Vagina (tissue), 2 donors: ENCODE measurements at regions not wholly inside any gene's neighbourhood (a gene's known extent, or its start where the extent isn't known, plus 50 kb on each side); places are given as distances from the start of the nearest gene placed in this dataset.

Experiments used
- DNase-seq, 2 donors: peaks; one replicate each; pipeline ENCODE4 v3.0.0-alpha.2; 2017; ENCODE audit errors: extremely low spot score in 2 of 2
- H3K27ac ChIP-seq: fragments of 200-600 bp; sonication (generic); one replicate; pipeline ENCODE4 v1.5.1; 2019
- H3K27me3 ChIP-seq: fragments of 200-600 bp; sonication (generic); one replicate; pipeline ENCODE4 v1.5.1; 2019
- H3K36me3 ChIP-seq, 2 donors: fragments of 200-600 bp; sonication (generic); one replicate each; pipeline ENCODE4 v1.5.1; 2017 to 2019
- H3K4me1 ChIP-seq: fragments of 200-600 bp; sonication (generic); one replicate; pipeline ENCODE4 v1.5.1; 2019
- H3K4me3 ChIP-seq, 2 donors: fragments of 200-600 bp; sonication (generic); 1 replicate in 1 of 2; 2 replicates in 1 of 2; pipeline ENCODE4 v1.5.1; 2016 to 2019
- H3K9me3 ChIP-seq: fragments of 200-600 bp; sonication (generic); one replicate; pipeline ENCODE4 v1.5.1; 2019
- CTCF ChIP-seq, 3 experiments: fragments of 450-650 bp in 2 of 3; fragments of 200-600 bp in 1 of 3; sonication (generic) in 1 of 3; IDR thresholded peaks; one replicate each; pipeline ENCODE4 v1.5.1; 2017 to 2019; ENCODE audit warnings: antibody characterized with exemption in 3 of 3, mild to moderate bottlenecking in 2 of 3, moderate library complexity in 2 of 3
- POLR2A ChIP-seq, 2 donors: fragments of 450-650 bp; IDR thresholded peaks; one replicate each; pipeline ENCODE4 v1.6.1; 2017; ENCODE audit warnings: antibody characterized with exemption in 2 of 2, mild to moderate bottlenecking in 2 of 2, moderate library complexity in 2 of 2
- POLR2AphosphoS5 ChIP-seq, 2 donors: sonication (generic); formaldehyde crosslinking; IDR thresholded peaks; one replicate each; pipeline ENCODE4 v1.9.0; 2017; ENCODE audit warnings: antibody characterized with exemption in 2 of 2, mild to moderate bottlenecking in 2 of 2, low read depth in 1 of 2; ENCODE audit not compliant: insufficient read depth in 1 of 2
- intact Hi-C: fragments of 100-400 bp; cut with DNase I; formaldehyde crosslinking; loops from one replicate; pipeline ENCODE4 v1.15.1; 2023

GRCh38 chr6:167467282-167467681, 142.4 kb downstream of the TTLL2 start:
- intact Hi-C loops = no loop called here
- H3K27ac ChIP-seq = no peak overlapping the region
- no peaks in the 10 kb centered on the region for H3K27me3 ChIP-seq
- no peaks in the 10 kb centered on the region for H3K36me3 ChIP-seq
- H3K9me3 ChIP-seq = no peaks in the 10 kb centered on the region
- no peak for TF ChIP-seq POLR2A (IDR thresholded peaks at IDR 0.05)
- TF ChIP-seq POLR2AphosphoS5 (IDR thresholded peaks at IDR 0.05; ENCODE audit: insufficient read depth in 1 of 2, low read depth in 1 of 2) = no peak
- no peak for TF ChIP-seq CTCF (IDR thresholded peaks at IDR 0.05)
- H3K4me3 ChIP-seq = no peak overlapping the region
- no peak for DNase-seq
- H3K4me1 ChIP-seq = no peaks in the 10 kb centered on the region

DNA sequence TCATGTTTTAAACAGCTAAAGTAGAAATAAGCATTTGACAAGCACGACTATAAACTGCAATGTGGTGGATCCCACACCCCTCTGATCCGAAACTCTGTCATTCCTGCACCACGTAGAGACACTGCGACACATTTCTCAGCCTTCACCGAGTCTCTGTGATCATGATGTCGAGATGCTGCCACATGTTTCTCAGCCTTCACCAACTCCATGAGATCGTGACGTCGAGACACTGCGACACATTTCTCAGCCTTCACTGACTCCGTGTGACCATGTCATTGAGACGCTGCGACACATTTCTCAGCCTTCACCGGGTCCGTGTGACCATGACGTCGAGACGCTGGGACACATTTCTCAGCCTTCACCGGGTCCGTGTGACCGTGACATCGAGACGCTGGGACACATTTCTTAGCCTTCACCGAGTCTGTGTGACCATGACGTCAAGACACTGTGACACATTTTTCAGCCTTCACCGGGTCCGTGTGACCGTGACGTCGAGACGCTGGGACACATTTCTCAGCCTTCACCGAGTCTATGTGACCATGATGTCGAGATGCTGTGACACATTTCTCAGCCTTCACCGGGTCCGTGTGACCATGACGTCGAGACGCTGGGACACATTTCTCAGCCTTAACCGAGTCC, 143.0 kb downstream of the TTLL2 start:
- H3K27me3 ChIP-seq = no peaks in the 10 kb centered on the region
- DNase-seq = no peak
- no peak overlapping the region for H3K4me3 ChIP-seq
- TF ChIP-seq POLR2A (IDR thresholded peaks at IDR 0.05) = no peak
- TF ChIP-seq CTCF (IDR thresholded peaks at IDR 0.05) = no peak
- no peak for TF ChIP-seq POLR2AphosphoS5 (IDR thresholded peaks at IDR 0.05; ENCODE audit: insufficient read depth in 1 of 2, low read depth in 1 of 2)
- H3K9me3 ChIP-seq = no peaks in the 10 kb centered on the region
- H3K4me1 ChIP-seq = no peaks in the 10 kb centered on the region
- no peaks in the 10 kb centered on the region for H3K36me3 ChIP-seq
- intact Hi-C loops = no loop called here
- H3K27ac ChIP-seq = no peak overlapping the region

DNA sequence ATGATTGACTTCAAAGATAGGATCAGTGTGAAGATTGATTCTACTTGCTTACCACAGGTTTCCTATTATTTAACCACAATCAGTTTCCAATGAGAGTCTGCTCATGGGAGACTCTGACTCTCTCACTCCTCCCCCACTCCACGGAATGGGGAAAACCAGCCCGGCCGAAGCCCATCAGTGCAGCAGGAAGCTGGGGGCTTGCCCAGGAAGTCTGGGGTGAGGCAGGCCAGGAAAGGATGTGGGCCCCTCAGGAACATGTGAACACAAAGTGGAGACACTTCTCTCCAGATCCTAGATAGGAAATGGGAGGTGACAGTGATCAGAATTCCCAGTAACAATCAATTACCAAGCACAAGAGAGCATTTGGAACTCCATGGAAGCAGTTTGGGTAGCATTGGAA, 144.2 kb downstream of the TTLL2 start:
- Histone ChIP-seq H3K36me3 (no peaks in the 10 kb centered on the region), H3K27me3 (no peaks in the 10 kb centered on the region), H3K27ac (no peak overlapping the region), H3K4me3 (no peak overlapping the region), H3K4me1 (no peaks in the 10 kb centered on the region), H3K9me3 (no peaks in the 10 kb centered on the region)
- no peak for DNase-seq
- no peak for TF ChIP-seq CTCF (IDR thresholded peaks at IDR 0.05)
- no peak for TF ChIP-seq POLR2A (IDR thresholded peaks at IDR 0.05)
- no peak for TF ChIP-seq POLR2AphosphoS5 (IDR thresholded peaks at IDR 0.05; ENCODE audit: insufficient read depth in 1 of 2, low read depth in 1 of 2)
- intact Hi-C loops = no loop called here

GRCh38 chr6:167469672-167470071, 144.8 kb downstream of the TTLL2 start:
- Histone ChIP-seq H3K27ac (no peak overlapping the region), H3K9me3 (no peaks in the 10 kb centered on the region), H3K27me3 (no peaks in the 10 kb centered on the region), H3K4me3 (no peak overlapping the region), H3K36me3 (no peaks in the 10 kb centered on the region), H3K4me1 (no peaks in the 10 kb centered on the region)
- no peak for DNase-seq
- no peak for TF ChIP-seq CTCF (IDR thresholded peaks at IDR 0.05)
- no peak for TF ChIP-seq POLR2A (IDR thresholded peaks at IDR 0.05)
- no peak for TF ChIP-seq POLR2AphosphoS5 (IDR thresholded peaks at IDR 0.05; ENCODE audit: insufficient read depth in 1 of 2, low read depth in 1 of 2)
- intact Hi-C loops = no loop called here

GRCh38 chr6:167470101-167470835, 145.4 kb downstream of the TTLL2 start:
- Histone ChIP-seq H3K27me3 (no peaks in the 10 kb centered on the region), H3K4me1 (no peaks in the 10 kb centered on the region), H3K27ac (no peak overlapping the region), H3K9me3 (no peaks in the 10 kb centered on the region), H3K36me3 (no peaks in the 10 kb centered on the region), H3K4me3 (no peak overlapping the region)
- no peak for DNase-seq
- intact Hi-C loops = no loop called here
- TF ChIP-seq POLR2A (IDR thresholded peaks at IDR 0.05) (no peak), POLR2AphosphoS5 (IDR thresholded peaks at IDR 0.05; ENCODE audit: insufficient read depth in 1 of 2, low read depth in 1 of 2) (no peak), CTCF (IDR thresholded peaks at IDR 0.05) (no peak)
